HepG2 (cell line): ENCODE measurements at regions not wholly inside any gene's neighbourhood (a gene's known extent, or its start where the extent isn't known, plus 50 kb on each side); places are given as distances from the start of the nearest gene placed in this dataset.
A peak's percentile ranks its signal among the peaks of the same experiment; 100 is the strongest.

ENCODE experiments used
- ASH2L ChIP-seq: fragments of 300-600, 200-600 bp; sonication (generic); IDR thresholded peaks from 2 replicates; pipeline ENCODE4 v1.7.0; 2017; ENCODE audit warnings: low read depth, mild to moderate bottlenecking, moderate library complexity, mixed read lengths, low read length; ENCODE audit not compliant: insufficient read length
- BRCA1 ChIP-seq: sonication (generic); formaldehyde crosslinking; IDR thresholded peaks from 2 replicates; pipeline ENCODE4 v1.4.0; 2020; ENCODE audit warnings: missing genetic modification reagents
- LCORL ChIP-seq, 2 experiments: fragments of 450-650 bp in 1 of 2; sonication (generic) in 1 of 2; formaldehyde crosslinking in 1 of 2; IDR thresholded peaks; 2 replicates each; pipeline versions ENCODE4 v1.5.0 to v1.6.1; 2017 to 2020; ENCODE audit warnings: antibody characterized with exemption in 1 of 2, missing genetic modification reagents in 1 of 2
- NR2F2 ChIP-seq: IDR thresholded peaks from 2 replicates; pipeline ENCODE4 v1.6.1; 2012; ENCODE audit warnings: low read depth, inconsistent platforms, borderline replicate concordance
- PAF1 ChIP-seq: IDR thresholded peaks from 2 replicates; pipeline ENCODE4 v1.6.1; 2016; ENCODE audit warnings: missing genetic modification reagents, missing compliant biosample characterization
- REXO4 ChIP-seq: sonication (generic); formaldehyde crosslinking; IDR thresholded peaks from 2 replicates; pipeline ENCODE4 v1.8.0; 2022; ENCODE audit warnings: missing genetic modification reagents, mild to moderate bottlenecking, borderline replicate concordance
- ZNF275 ChIP-seq: sonication (generic); formaldehyde crosslinking; IDR thresholded peaks from 2 replicates; pipeline ENCODE4 v1.8.0; 2022; ENCODE audit warnings: missing genetic modification reagents, mild to moderate bottlenecking, inconsistent platforms, borderline replicate concordance
- ZNF280B ChIP-seq: sonication (generic); formaldehyde crosslinking; IDR thresholded peaks from 2 replicates; pipeline ENCODE4 v1.5.0; 2020; ENCODE audit warnings: missing genetic modification reagents, mild to moderate bottlenecking, borderline replicate concordance
- ZNF530 ChIP-seq: sonication (generic); formaldehyde crosslinking; IDR thresholded peaks from 2 replicates; pipeline ENCODE4 v1.5.0; 2020; ENCODE audit warnings: low read depth, mild to moderate bottlenecking, missing genetic modification reagents
- ZNF614 ChIP-seq: IDR thresholded peaks from 2 replicates; pipeline ENCODE4 v1.6.1; 2018; ENCODE audit warnings: missing biosample characterization, missing genetic modification reagents, inconsistent platforms, borderline replicate concordance
- ZNF629 ChIP-seq: sonication (generic); formaldehyde crosslinking; conservative IDR thresholded peaks from 2 replicates; pipeline ENCODE4 v1.5.0; 2020; ENCODE audit warnings: missing genetic modification reagents
- TF ChIP-seq, protein P1 (sequence below): fragments of 450-650 bp; IDR thresholded peaks from 2 replicates; pipeline ENCODE4 v1.6.1; 2016
- TF ChIP-seq, protein P2 (sequence below): sonication (generic); formaldehyde crosslinking; IDR thresholded peaks from 2 replicates; pipeline ENCODE4 v1.8.0; 2022; ENCODE audit warnings: mild to moderate bottlenecking, missing genetic modification reagents, moderate library complexity
- TF ChIP-seq, protein P3 (sequence below): sonication (generic); formaldehyde crosslinking; IDR thresholded peaks from 2 replicates; pipeline ENCODE4 v1.4.0; 2020; ENCODE audit warnings: missing genetic modification reagents
- TF ChIP-seq, protein P4 (sequence below): sonication (generic); formaldehyde crosslinking; conservative IDR thresholded peaks from 2 replicates; pipeline ENCODE4 v1.4.0; 2020; ENCODE audit warnings: missing genetic modification reagents

DNA sequence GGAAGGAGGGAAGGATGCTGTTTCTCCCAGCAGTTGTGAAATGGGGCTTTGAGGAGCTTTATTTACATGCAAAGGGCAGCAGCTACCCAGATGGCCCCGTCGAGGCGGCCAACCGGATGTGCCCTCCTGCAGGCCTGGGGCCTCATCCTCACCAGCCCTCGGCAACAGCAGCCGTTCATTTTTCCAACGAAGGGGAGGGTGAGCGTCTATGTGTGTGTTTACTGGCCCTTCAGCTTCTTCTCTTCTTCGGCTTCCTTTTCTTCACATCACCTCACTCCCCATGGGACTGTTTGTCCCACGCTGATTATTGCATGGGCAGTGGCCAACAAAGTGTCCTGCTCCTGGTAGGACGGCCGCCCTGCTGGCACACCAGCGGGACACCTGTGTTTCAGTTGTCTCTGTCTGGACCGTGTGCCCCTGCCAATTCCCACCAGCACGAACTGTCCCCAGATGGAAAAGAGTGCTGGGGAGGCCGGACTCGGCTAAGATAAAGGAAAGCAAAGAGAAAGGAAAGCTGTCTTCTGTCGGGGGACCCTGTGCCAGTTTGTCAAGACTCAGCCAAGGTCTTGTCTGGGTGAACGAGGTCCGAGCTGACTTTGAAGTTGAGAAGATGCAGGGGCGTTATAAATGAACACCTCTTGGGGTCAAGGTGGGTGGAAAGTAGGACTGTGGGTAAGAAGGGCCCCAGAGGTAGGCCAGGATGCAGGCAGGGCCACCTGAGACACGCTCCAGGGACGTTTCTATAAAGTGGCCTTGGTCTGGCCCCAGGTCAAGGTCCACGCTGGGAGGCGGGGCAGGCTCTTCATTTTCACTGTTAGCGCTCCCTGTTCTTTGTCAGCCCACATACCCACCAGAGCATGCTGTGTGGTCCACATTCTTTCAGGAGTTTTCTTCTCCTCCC, 57.0 kb downstream of the FAM50B start (continued):
- TF ChIP-seq ZNF280B (CRISPR knock-in tag) (peak; percentile 91), BRCA1 (no peak; the same call in 1 of the 2 replicates), NR2F2 (0 out of 2 replicates have a peak, but pooled peaks have one; percentile 6), ASH2L (peak; percentile 97), ZNF530 (CRISPR knock-in tag) (no peak), ZNF629 (CRISPR knock-in tag) (peak; percentile 24; the same call in 1 of the 2 replicates), ZNF275 (0 out of 2 replicates have a peak, but pooled peaks have one; percentile 64), PAF1 (CRISPR knock-in tag) (no peak), REXO4 (CRISPR knock-in tag) (no peak), LCORL (IDR thresholded peaks at IDR 0.05) (no peak), LCORL (CRISPR knock-in tag; IDR thresholded peaks at IDR 0.05) (peak; percentile 83), ZNF614 (CRISPR knock-in tag) (peak; percentile 65; the same call in 1 of the 2 replicates)
- TF ChIP-seq, protein P1, sequence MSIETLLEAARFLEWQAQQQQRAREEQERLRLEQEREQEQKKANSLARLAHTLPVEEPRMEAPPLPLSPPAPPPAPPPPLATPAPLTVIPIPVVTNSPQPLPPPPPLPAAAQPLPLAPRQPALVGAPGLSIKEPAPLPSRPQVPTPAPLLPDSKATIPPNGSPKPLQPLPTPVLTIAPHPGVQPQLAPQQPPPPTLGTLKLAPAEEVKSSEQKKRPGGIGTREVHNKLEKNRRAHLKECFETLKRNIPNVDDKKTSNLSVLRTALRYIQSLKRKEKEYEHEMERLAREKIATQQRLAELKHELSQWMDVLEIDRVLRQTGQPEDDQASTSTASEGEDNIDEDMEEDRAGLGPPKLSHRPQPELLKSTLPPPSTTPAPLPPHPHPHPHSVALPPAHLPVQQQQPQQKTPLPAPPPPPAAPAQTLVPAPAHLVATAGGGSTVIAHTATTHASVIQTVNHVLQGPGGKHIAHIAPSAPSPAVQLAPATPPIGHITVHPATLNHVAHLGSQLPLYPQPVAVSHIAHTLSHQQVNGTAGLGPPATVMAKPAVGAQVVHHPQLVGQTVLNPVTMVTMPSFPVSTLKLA: peak; percentile 72
- TF ChIP-seq, protein P2, sequence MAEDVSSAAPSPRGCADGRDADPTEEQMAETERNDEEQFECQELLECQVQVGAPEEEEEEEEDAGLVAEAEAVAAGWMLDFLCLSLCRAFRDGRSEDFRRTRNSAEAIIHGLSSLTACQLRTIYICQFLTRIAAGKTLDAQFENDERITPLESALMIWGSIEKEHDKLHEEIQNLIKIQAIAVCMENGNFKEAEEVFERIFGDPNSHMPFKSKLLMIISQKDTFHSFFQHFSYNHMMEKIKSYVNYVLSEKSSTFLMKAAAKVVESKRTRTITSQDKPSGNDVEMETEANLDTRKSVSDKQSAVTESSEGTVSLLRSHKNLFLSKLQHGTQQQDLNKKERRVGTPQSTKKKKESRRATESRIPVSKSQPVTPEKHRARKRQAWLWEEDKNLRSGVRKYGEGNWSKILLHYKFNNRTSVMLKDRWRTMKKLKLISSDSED (CRISPR knock-in tag): no peak
- TF ChIP-seq, protein P3, sequence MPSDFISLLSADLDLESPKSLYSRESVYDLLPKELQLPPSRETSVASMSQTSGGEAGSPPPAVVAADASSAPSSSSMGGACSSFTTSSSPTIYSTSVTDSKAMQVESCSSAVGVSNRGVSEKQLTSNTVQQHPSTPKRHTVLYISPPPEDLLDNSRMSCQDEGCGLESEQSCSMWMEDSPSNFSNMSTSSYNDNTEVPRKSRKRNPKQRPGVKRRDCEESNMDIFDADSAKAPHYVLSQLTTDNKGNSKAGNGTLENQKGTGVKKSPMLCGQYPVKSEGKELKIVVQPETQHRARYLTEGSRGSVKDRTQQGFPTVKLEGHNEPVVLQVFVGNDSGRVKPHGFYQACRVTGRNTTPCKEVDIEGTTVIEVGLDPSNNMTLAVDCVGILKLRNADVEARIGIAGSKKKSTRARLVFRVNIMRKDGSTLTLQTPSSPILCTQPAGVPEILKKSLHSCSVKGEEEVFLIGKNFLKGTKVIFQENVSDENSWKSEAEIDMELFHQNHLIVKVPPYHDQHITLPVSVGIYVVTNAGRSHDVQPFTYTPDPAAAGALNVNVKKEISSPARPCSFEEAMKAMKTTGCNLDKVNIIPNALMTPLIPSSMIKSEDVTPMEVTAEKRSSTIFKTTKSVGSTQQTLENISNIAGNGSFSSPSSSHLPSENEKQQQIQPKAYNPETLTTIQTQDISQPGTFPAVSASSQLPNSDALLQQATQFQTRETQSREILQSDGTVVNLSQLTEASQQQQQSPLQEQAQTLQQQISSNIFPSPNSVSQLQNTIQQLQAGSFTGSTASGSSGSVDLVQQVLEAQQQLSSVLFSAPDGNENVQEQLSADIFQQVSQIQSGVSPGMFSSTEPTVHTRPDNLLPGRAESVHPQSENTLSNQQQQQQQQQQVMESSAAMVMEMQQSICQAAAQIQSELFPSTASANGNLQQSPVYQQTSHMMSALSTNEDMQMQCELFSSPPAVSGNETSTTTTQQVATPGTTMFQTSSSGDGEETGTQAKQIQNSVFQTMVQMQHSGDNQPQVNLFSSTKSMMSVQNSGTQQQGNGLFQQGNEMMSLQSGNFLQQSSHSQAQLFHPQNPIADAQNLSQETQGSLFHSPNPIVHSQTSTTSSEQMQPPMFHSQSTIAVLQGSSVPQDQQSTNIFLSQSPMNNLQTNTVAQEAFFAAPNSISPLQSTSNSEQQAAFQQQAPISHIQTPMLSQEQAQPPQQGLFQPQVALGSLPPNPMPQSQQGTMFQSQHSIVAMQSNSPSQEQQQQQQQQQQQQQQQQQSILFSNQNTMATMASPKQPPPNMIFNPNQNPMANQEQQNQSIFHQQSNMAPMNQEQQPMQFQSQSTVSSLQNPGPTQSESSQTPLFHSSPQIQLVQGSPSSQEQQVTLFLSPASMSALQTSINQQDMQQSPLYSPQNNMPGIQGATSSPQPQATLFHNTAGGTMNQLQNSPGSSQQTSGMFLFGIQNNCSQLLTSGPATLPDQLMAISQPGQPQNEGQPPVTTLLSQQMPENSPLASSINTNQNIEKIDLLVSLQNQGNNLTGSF (CRISPR knock-in tag): peak; percentile 92
- TF ChIP-seq, protein P4, sequence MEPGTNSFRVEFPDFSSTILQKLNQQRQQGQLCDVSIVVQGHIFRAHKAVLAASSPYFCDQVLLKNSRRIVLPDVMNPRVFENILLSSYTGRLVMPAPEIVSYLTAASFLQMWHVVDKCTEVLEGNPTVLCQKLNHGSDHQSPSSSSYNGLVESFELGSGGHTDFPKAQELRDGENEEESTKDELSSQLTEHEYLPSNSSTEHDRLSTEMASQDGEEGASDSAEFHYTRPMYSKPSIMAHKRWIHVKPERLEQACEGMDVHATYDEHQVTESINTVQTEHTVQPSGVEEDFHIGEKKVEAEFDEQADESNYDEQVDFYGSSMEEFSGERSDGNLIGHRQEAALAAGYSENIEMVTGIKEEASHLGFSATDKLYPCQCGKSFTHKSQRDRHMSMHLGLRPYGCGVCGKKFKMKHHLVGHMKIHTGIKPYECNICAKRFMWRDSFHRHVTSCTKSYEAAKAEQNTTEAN (CRISPR knock-in tag): peak; percentile 80
